ENCODE measurements at regions not wholly inside any gene's neighbourhood (a gene's known extent, or its start where the extent isn't known, plus 50 kb on each side); places are given as distances from the start of the nearest gene placed in this dataset.

- TF ChIP-seq POLR2AphosphoS5 (IDR thresholded peaks at IDR 0.05; ENCODE audit: low read depth, low read length) (no peak), POLR2A (IDR thresholded peaks at IDR 0.05; ENCODE audit: low read depth, low read length) (no peak)
Measured at GRCh38 chr5:79890930-79891249, 100.2 kb downstream of the MTX3 start.

All from GM12892 (cell line).